ENCODE measurements at regions not wholly inside any gene's neighbourhood (a gene's known extent, or its start where the extent isn't known, plus 50 kb on each side); places are given as distances from the start of the nearest gene placed in this dataset.

DNA sequence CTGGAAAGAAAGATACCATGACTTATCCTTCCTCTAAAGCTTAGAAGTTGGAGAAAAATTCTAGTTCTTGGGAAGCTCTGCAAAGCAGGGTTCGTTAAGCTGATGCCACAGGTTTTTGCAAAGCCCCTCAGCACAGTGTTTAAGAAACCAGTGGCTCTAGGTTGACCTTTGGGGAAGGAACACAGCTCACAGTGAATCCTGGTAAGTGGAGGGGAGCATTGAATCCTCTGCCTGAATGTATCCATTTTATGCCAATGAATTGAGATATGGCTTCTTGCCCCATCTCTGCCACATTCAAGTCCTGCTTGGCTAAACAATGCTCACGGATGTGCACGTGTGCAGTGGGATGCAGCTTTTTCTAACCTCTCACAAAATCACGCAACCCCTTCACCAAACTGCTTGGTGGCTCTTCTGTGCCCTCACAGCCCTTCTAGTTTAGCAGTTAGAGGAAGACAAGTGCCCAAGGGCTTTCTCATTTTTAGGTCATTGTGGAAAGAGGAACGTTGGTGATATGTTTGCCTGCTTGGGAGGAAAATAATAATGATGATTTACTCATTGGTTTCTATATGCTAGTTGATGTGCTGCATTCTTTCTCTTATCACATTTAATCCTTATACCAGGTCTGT lies 111.3 kb downstream of the DAD1 start:
- DNase-seq (ENCODE audit: low read depth): no peak

GRCh38 chr14:22476887-22477286 lies 112.1 kb downstream of the DAD1 start:
- DNase-seq (ENCODE audit: low read depth): no peak

GRCh38 chr14:22476005-22476751 lies 112.8 kb downstream of the DAD1 start:
- DNase-seq (ENCODE audit: low read depth): no peak

DNA sequence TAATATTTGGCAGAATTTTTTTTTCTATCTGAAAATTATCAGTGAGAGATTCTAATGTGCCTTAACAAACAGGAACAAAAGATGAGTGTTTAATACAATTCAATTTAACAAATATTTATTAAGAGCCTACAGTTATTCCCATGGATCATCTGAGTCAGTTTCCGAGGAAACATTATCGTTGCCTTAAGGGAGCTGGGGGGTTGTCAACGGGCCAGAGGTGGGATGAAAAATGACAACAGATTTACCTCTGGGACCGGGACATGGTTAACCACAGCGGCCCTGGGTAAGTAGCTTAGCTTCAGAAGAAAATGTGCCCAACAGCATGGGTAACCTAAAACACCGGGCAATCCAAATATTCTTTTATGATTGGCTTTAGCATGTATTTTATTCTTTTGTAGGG lies 113.6 kb downstream of the DAD1 start:
- no peak for DNase-seq (ENCODE audit: low read depth)

DNA sequence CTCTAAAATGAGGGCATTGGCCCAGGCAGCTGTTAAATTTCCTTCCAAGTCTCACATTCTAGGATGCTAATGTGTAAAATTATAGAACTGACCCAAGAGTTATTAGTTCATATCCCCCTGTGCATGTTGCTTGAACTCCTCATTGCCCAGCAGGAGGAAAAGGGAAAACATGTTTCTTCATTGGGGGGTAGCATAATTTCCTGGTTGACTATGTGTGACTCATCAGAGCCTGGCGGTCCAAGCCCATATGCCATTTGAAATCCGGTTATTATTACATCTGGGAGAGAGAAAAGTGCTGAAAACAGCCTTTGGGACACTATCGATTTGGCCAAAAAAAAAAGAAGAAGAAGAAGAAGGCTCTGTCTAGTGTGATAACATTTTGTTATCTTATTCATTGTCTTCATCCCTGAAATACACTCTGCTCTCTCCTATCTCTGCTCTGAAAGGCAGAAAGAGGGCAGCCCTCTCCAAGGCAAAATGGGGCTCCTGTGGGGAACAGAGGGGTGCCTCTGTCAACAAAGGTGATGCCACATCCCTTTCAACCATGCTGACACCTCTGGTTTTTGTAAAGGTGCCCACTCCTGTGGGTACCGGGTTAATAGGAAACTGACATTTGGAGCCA lies 114.2 kb downstream of the DAD1 start:
- DNase-seq (ENCODE audit: low read depth): no peak

DNA sequence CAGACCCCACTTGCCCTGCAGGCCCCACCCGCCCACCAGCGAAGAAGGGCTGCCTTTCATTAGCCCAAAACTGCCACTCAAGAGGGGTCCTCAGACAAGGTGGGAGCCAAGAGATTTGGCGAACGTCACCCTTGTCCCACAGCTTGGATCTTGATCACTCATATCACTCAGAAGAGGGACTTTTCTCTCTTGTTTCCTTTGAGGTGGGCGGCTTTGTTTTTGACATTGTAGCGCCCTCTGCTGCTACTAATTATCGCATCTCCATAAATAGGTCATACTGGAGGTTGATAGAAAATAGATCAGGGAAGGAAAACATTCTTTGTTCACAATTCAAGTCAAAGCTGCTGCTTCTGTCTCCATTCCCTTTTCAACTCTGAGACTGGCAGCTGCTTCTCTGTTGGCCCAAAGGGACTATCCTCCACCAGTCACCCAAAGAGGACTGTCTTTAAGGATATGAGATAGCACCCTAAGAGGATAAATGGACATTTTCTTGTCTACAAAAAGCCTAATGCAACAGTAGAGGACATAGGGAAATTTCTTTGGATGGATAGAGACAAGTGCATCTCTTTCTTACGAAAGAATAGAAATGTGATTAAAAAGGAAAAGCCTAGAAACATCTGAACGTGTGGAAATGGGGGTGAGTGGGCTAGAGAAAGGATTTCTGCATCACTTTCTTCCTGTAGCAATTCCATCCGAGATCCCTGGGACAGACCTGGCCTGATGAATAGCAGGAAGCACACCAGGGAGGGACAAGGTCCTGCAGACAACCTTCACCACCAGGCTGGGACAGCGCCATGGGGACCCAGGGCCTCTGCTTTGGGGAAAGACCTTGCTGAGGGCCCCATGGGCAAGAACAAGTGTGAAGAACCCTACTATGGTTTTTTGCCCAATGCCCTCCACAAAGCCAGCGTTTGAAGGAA lies 115.8 kb downstream of the DAD1 start:
- no peak for DNase-seq (ENCODE audit: low read depth)

- DNase-seq (ENCODE audit: low read depth): no peak
Measured at GRCh38 chr14:22472466-22472865, 116.6 kb downstream of the DAD1 start.

- DNase-seq (ENCODE audit: low read depth): no peak
Measured at GRCh38 chr14:22471545-22472121, 117.4 kb downstream of the DAD1 start.

- no peak for DNase-seq (ENCODE audit: low read depth)
Measured at GRCh38 chr14:22469538-22470303, 119.3 kb downstream of the DAD1 start.

GRCh38 chr14:22468830-22469229 lies 120.2 kb downstream of the DAD1 start:
- DNase-seq (ENCODE audit: low read depth): no peak

- DNase-seq (ENCODE audit: low read depth): no peak
Measured at GRCh38 chr14:22466491-22466890, 122.5 kb downstream of the DAD1 start.

DNA sequence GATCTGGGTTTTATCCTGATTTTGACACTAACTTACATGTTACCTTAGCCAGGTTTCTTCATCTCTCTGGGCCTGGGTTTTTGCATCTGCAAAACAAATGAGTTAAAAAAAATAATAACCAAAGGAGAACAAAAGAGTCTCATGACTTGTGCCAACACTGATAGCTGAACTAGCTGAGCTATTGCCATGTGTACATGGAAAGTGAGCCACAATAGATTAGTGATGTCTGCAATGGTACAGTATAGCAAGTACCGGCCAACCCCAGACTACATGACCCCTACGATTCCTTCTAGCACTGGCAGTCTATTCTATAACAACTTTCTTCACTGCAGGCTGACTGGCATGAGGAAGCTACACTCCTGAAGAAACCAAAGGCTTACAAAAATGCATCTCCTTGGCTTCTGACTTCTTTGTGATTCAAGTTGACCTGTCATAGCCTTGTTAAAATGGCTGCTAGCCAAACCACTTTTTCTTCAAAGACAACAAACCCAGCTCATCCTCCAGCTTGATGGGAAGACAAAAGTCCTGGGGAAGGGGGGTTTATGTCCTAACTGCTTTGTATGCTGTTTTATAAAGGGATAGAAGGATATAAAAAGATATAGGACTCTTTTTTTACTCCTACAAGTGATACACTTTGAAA lies 123.7 kb downstream of the DAD1 start:
- DNase-seq (ENCODE audit: low read depth): no peak

- DNase-seq (ENCODE audit: low read depth): no peak
Measured at GRCh38 chr14:22464422-22465142, 124.4 kb downstream of the DAD1 start.

GRCh38 chr14:22463763-22464173 lies 125.3 kb downstream of the DAD1 start:
- no peak for DNase-seq (ENCODE audit: low read depth)

DNA sequence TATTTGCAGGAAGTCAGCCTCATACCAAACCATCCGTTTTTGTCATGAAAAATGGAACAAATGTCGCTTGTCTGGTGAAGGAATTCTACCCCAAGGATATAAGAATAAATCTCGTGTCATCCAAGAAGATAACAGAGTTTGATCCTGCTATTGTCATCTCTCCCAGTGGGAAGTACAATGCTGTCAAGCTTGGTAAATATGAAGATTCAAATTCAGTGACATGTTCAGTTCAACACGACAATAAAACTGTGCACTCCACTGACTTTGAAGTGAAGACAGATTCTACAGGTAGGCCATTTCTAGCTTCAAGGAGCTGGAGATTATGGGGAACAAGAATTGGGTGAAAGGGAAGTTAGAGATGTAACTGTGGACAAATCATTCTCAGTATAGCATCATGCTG lies 126.1 kb downstream of the DAD1 start:
- no peak for DNase-seq (ENCODE audit: low read depth)

- DNase-seq (ENCODE audit: low read depth): no peak
Measured at GRCh38 chr14:22460461-22461195, 128.4 kb downstream of the DAD1 start.

DNA sequence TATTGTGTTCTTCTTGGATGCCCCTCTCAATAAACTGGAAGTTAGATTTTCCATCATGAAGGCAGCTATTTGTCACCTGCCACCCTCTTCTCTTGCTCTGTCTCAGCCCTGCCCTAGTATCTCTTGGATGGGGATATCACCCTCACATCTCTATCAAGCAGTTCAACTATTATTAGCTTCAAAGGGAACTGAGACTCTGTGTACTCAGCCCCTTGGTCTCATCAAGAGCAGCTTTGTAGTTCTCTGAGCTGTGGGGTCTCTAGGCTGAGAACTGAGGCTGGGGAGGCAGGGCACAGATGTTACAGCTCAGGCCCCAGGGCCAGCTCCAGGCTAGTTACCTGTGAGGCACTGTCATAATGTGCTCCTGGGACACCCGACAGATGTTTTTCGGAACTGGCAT lies 130.3 kb downstream of the DAD1 start:
- DNase-seq (ENCODE audit: low read depth): no peak

DNA sequence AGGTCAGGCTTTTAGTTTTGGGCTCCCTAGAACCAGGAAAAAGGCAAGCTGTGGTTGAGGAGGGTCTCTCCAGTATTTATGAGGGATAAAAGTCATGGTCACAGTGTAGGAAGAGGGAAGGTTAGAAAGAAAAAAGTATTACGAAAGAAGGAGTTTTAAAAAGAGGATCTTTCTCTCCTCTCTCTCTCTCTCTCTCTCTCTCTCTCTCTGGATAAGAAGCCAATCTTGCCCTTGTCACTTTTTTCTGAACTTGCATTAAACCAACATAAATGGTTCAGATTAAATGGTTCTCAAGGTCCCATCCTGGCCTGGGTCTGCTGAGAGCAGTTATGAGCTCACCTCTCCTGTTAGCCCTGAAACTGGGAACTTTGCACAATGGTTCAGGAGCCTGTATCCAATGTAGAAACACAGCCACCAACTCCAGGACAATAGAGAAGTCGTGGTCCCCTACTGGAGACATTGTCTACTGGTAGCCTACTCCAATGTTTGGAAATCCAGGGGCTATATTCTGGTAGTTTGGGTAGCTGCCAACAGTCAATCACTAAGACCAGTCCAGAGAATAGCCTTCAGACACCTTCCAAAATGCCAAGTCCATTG lies 131.9 kb downstream of the DAD1 start:
- DNase-seq (ENCODE audit: low read depth): no peak

DNA sequence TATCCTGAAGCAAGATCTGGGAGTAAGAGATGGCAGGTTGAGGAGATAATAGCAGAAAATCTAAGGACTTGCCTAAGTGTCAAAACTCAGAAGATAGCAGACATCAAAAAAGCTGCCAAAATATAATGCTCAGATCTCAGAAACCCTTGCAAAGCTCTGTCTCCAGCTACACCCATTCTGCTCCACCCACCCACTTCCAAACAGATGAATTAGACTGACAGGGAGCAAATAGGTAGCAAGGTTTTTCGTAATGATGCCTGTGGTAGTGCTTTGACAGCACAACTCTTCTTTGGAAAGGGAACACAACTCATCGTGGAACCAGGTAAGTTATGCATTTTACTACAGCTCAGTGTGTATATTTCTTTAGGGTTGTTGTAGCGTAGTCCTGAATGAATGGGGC lies 132.6 kb downstream of the DAD1 start:
- DNase-seq (ENCODE audit: low read depth): no peak

Measured in activated T-cell treated with anti-CD3 and anti-CD28 coated beads for 1 hour (primary cell).